Colonic mucosa (tissue), 4 donors: ENCODE measurements at regions not wholly inside any gene's neighbourhood (a gene's known extent, or its start where the extent isn't known, plus 50 kb on each side); places are given as distances from the start of the nearest gene placed in this dataset.

Experiments
- DNase-seq: peaks from one replicate; pipeline ENCODE4 v3.0.0-alpha.2; 2020
- H3K27ac ChIP-seq: fragments of 200-600 bp; one replicate; pipeline ENCODE4 v1.8.0; 2021
- H3K27me3 ChIP-seq: fragments of 200-600 bp; one replicate; pipeline ENCODE4 v1.8.0; 2021
- H3K36me3 ChIP-seq: fragments of 200-600 bp; one replicate; pipeline ENCODE4 v1.8.0; 2021
- H3K4me1 ChIP-seq: fragments of 200-600 bp; one replicate; pipeline ENCODE4 v1.8.0; 2021; ENCODE audit warnings: mild to moderate bottlenecking
- H3K4me3 ChIP-seq: fragments of 200-600 bp; one replicate; pipeline ENCODE4 v1.8.0; 2021
- H3K9ac ChIP-seq, 2 donors: one replicate each; pipeline ENCODE4 v1.7.0; 2013; ENCODE audit warnings: control low read depth in 2 of 2, low read depth in 2 of 2, low read length in 2 of 2
- H3K9me3 ChIP-seq: fragments of 200-600 bp; one replicate; pipeline ENCODE4 v1.8.0; 2021
- CTCF ChIP-seq: fragments of 200-600 bp; IDR thresholded peaks from one replicate; pipeline ENCODE4 v1.8.0; 2022; ENCODE audit warnings: antibody characterized with exemption, mild to moderate bottlenecking
- intact Hi-C: fragments of 100-400 bp; cut with DNase I; formaldehyde crosslinking; loops from one replicate; pipeline ENCODE4 v1.14.1; 2022
- donor health status: healthy.
- donor health status: DM: no; HTN: no; CAD: no.
- donor health status: DM: no; HTN: no; CAD: no.

- no peaks in the 10 kb centered on the region for H3K9me3 ChIP-seq
- no peak overlapping the region for H3K27ac ChIP-seq
- H3K9ac ChIP-seq: no peak overlapping the region
- no peaks in the 10 kb centered on the region for H3K27me3 ChIP-seq
- no peaks in the 10 kb centered on the region for H3K36me3 ChIP-seq
- no peak for DNase-seq
- no peak for TF ChIP-seq CTCF
- H3K4me1 ChIP-seq: no peaks in the 10 kb centered on the region
- no peak overlapping the region for H3K4me3 ChIP-seq
- intact Hi-C loops: no loop called here
Observed at GRCh38 chr13:89749888-89750287, 1597.6 kb upstream of the MIR17HG start.

- intact Hi-C loops: no loop called here
- no peaks in the 10 kb centered on the region for H3K9me3 ChIP-seq
- H3K27ac ChIP-seq: no peak overlapping the region
- H3K27me3 ChIP-seq: no peaks in the 10 kb centered on the region
- DNase-seq: no peak
- no peak overlapping the region for H3K9ac ChIP-seq
- no peak for TF ChIP-seq CTCF
- H3K36me3 ChIP-seq: no peaks in the 10 kb centered on the region
- no peaks in the 10 kb centered on the region for H3K4me1 ChIP-seq
- H3K4me3 ChIP-seq: no peak overlapping the region
Observed at GRCh38 chr13:89750371-89750770, 1597.1 kb upstream of the MIR17HG start.

GRCh38 chr13:89751432-89751930, 1596.0 kb upstream of the MIR17HG start:
- Histone ChIP-seq H3K9ac (no peak overlapping the region), H3K27me3 (no peaks in the 10 kb centered on the region), H3K9me3 (no peaks in the 10 kb centered on the region), H3K4me1 (no peaks in the 10 kb centered on the region), H3K4me3 (no peak overlapping the region), H3K36me3 (no peaks in the 10 kb centered on the region), H3K27ac (no peak overlapping the region)
- DNase-seq: no peak
- no peak for TF ChIP-seq CTCF
- intact Hi-C loops: no loop called here

- Histone ChIP-seq H3K27me3 (no peaks in the 10 kb centered on the region), H3K36me3 (no peaks in the 10 kb centered on the region), H3K9me3 (no peaks in the 10 kb centered on the region), H3K4me1 (no peaks in the 10 kb centered on the region), H3K9ac (no peak overlapping the region), H3K4me3 (no peak overlapping the region), H3K27ac (no peak overlapping the region)
- no peak for TF ChIP-seq CTCF
- intact Hi-C loops: no loop called here
- DNase-seq: no peak
Observed at GRCh38 chr13:89752394-89752793, 1595.1 kb upstream of the MIR17HG start.

- Histone ChIP-seq H3K27me3 (no peaks in the 10 kb centered on the region), H3K36me3 (no peaks in the 10 kb centered on the region), H3K27ac (no peak overlapping the region), H3K4me3 (no peak overlapping the region), H3K9me3 (no peaks in the 10 kb centered on the region), H3K4me1 (no peaks in the 10 kb centered on the region), H3K9ac (no peak overlapping the region)
- TF ChIP-seq CTCF: no peak
- no peak for DNase-seq
- intact Hi-C loops: no loop called here
Observed at GRCh38 chr13:89755729-89756492, 1591.6 kb upstream of the MIR17HG start.
